A673 (cell line): ENCODE measurements at regions not wholly inside any gene's neighbourhood (a gene's known extent, or its start where the extent isn't known, plus 50 kb on each side); places are given as distances from the start of the nearest gene placed in this dataset.

ENCODE experiments used
- CTCF ChIP-seq: fragments of 300-800, 200-600 bp; sonication (generic); conservative IDR thresholded peaks from 2 replicates; pipeline ENCODE4 v1.5.1; 2017; ENCODE audit warnings: low read depth, mild to moderate bottlenecking, antibody characterized with exemption, low read length, moderate library complexity, mixed read lengths
- EZH2 ChIP-seq: fragments of 200-600 bp; sonication (generic); IDR thresholded peaks from 2 replicates; pipeline ENCODE4 v1.6.1; 2017; ENCODE audit warnings: borderline replicate concordance, low read depth, mild to moderate bottlenecking, mixed read lengths, antibody characterized with exemption, low read length; ENCODE audit not compliant: poor library complexity, severe bottlenecking

- TF ChIP-seq CTCF, result no peak
- TF ChIP-seq EZH2, result no peak
These were observed 307.0 kb downstream of the C6orf118 start for GRCh38 chr6:165002358-165002757.
